HG02852 (cell line): ENCODE measurements at regions not wholly inside any gene's neighbourhood (a gene's known extent, or its start where the extent isn't known, plus 50 kb on each side); places are given as distances from the start of the nearest gene placed in this dataset.

Experiments used
- ATAC-seq: cut with Tn5 transposase; IDR thresholded peaks from one replicate; pipeline ENCODE4 v1.9.1; 2021; ENCODE audit warnings: mild to moderate bottlenecking, moderate library complexity; ENCODE audit not compliant: unreplicated experiment

GRCh38 chr14:101116486-101117130 lies 213.1 kb upstream of the RTL1 start:
- no peak for ATAC-seq

DNA sequence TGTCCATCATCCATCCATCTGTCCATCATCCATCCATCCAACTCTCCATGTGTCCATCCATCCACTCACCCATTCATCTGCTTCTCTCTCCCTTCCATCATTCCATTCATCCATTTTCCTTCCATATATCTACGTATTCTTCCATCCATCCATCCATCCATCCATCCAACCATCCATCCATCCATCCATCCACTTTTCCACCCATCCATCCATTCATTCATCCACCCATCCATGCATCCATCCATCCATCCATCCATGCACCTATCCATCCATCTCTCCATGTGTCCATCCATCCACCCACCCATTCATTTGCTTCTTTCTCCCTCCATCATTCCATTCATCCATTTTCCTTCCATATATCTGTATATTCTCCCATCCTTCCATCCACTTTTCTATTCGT lies 214.0 kb upstream of the RTL1 start:
- no peak for ATAC-seq

DNA sequence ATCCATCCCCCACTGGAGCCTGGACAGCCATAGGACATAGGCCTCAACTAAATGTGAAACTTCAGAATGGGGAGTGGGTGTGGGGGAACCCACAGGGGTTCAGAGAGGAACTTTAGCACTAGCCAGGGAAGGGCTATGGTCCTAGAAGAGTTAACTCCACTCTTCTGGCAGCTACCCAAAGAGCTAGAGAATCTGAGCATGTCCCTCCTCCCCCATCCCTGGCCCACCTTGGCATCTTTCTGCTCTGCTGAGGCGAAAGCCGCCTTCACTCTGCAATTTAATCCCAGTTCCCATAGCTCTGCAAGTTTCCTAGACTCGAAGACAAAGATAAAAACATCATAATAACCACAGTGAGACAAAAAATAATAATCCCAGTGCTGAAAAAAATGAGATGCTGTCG lies 214.7 kb upstream of the RTL1 start:
- ATAC-seq, result no peak

GRCh38 chr14:101118746-101119591 lies 215.4 kb upstream of the RTL1 start:
- no peak for ATAC-seq

GRCh38 chr14:101119830-101120571 lies 216.5 kb upstream of the RTL1 start:
- no peak for ATAC-seq

GRCh38 chr14:101120641-101121507 lies 217.4 kb upstream of the RTL1 start:
- no peak for ATAC-seq

GRCh38 chr14:101121508-101122139 lies 218.1 kb upstream of the RTL1 start:
- no peak for ATAC-seq

- no peak for ATAC-seq
Observed at GRCh38 chr14:101122237-101123141, 219.0 kb upstream of the RTL1 start.

DNA sequence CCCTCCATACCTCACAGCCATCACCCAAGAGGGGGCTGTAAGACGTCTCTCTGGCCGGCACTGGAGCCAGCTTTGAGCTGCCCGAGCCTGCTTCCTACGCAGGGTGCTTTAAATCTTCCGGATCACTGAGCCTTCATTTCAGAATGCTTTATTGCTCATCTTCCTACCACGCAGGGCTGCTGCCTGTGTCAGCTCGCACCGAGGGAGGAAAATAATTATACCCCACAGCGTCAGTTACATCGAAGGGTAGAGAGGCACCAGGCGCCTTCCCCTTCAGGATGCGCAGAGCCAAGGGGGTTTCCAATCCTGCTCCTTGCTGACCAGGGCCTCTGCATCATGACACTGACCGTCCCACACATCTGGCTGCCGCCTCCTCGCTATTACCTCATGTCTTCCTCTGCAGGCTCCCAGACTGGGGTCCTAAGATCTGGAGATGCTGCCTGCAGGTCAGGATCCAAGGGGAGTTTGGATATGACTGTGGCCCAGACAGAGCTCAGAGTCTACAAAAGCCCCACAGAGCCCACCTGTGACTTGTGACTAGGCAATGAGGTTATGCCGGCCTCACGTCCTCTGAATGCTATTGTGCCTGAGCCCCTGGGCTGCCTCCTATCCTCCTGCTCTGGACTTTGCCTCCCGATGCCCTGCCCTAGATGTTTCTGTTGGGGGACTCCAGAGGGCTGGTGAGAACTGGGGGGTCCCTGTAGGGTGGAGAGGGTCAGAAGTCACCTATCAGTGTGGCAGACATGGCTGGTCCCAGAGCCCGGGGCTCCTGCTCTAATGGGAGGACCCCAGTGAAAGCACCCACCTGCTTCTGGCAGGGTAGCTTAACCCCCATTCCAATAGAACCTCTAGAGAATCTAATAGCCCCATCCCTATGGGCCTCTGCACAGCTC lies 220.3 kb upstream of the RTL1 start:
- ATAC-seq, result no peak

DNA sequence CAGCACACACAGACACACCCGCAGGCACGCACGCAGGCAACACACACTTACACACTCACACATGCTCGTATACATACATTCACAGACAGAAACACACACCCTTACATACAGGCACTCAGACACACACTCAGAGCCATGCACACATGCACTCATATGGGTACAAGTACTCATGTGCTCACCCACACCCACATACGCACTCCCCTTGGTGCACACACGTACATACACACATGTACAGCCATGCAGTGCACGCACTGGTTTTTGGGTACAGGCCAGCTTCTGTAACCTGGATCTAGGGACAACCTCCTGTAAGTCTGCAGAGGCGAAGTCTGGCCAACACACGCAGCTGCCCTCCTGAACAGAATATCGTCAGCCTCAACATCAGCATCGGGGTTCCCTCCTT lies 221.3 kb upstream of the RTL1 start:
- ATAC-seq, result no peak

DNA sequence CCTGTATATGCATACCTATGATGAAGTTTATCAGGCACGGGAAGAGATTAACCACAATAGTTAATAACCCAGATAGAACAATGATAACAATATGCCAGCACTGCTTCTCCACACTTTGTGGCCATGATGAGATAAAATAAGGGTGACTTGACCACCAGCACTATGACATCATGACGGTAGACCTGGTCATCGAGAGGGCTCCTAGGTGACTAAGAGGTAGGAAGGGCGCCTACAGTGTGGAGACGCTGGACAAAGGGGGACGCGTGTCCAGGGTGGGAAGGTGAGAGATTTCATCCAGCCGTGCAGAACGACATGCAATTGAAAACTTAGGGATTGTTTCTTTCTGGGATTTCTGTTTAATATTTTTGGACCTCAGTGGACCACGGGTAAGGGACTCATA lies 221.8 kb upstream of the RTL1 start:
- no peak for ATAC-seq

DNA sequence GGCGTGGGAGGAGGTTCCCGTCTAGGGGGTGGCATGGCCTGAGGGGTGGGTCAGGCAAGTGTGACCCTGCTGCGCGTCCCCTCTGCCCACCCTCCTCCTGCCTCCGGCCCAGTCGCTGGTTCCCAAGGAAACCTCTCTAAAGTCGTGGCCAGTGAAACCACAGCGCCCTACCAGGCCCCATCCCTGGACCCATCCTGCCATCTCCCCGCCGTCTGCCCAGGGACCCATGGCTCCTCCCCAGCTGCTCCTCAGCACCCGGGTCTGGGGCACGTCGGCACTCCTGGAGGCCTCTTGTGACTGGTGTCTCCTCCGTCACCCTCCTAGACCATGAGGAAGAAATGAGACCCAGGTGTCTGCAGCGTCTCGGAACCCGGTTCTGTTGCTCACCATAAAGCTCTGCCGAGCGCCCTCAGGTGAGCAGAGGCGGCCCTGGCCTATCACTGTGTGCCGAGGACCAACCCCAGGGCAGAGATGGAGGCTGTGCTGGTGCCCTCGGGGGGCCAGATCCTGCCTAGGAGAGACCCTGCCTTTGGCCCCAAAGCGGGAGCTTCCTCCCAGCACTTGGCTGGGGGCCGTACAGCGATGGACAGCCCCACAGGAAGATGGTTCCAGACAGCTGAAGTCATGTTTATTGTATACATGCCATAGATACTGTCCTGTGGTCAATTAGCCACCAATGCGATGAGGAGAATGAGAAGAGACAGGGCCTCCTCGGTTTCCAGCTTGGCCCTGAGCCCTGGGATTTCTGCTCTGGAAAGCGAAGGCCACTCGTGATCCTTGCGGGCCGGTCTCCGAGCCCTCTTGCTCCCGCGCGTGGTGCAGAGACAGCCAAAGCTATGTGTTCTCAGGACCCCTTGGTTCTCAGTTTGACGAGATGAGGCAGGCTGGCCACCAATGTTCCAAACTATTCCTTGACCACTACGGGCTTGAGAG lies 222.5 kb upstream of the RTL1 start:
- ATAC-seq, result no peak

GRCh38 chr14:101126731-101127130 lies 223.2 kb upstream of the RTL1 start:
- ATAC-seq, result no peak

DNA sequence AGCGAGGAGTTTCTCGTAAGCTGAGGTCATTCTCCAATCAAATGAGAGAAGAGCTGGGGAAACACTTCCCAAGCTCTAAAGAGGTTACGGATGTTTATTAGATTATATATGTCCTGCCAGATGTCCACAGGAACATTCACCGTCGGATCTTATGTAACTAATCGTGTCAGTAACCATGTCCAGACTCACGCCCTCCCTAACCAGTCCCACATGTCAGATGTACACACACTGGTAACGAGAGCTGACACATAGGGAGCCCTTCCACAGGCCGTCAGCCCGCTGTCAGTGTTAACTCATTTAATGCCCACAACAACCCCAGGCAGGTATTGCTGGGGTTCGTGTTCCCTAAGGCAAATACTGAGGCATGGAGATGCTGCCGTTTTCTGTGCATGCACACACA lies 223.7 kb upstream of the RTL1 start:
- ATAC-seq, result no peak

DNA sequence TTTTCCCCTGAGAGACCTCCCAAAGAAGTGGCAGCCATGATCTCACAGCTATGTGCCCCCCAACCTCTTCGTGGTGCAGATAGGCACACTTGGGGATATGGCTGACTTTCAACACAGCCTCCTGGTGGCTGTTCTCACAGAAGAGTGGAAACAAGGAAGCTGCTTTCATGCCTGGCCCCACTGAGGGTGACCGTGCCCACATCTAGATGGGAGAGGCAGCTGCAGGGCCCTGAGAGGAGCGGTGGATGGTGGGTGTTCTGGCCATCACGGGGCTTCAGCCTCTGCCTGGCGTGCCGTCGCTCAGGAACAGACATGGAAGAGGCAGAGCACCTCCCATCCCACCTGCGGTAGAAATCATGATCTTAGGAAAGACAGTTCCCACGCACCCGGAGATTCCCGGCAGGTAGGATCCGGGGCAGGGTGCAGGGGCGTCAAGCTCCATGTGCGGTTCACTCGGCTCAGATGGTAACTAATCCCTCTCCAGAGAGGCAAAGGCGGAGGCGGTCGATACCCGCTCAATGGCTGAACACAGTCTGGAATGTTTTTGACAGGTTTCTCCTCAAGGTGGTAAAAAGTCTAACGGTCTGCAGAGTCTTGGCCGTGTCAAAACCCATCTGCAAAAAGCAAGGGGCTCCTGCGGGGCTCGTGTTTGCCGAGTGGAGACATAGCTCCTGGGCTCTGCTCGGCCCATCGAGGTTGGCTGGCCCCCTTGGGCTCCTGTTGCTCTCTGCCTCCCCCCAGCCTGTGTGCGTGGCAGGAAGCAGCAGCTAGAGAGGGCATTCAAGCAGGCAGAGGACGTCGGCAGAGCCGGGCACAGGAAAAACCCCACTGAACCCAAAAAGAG lies 225.2 kb upstream of the RTL1 start:
- no peak for ATAC-seq

DNA sequence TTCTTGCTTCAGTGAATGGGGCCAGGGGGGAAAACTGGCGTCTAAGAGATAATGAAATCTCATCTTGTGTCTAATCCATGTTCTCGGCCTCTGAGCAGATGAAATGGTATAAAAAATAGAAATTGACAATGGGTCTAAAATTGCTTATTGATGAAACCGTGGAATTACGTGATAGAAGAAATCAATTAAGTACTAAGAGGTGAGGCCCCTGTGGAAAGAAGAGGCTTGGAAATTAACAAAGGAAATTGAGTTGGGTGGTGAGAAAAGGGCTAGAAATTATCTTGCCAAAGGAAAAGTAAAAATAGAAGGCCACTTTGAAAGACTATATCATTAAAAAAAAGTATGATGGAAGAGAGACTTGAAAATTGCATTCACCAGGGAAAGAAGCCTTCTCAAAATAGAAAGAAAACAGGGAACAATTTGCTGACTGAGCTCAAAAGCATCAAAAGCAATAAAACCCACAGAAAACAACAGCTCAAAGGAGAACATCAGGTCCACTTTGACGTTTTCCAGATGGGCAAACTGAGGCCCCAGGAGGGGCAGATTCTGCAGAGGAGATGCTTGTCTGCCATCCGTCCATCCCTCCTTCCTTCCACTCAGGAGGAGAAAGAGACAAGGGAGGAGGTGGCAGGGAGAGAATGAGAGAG lies 226.1 kb upstream of the RTL1 start:
- ATAC-seq, result no peak
